ENCODE measurements at regions not wholly inside any gene's neighbourhood (a gene's known extent, or its start where the extent isn't known, plus 50 kb on each side); places are given as distances from the start of the nearest gene placed in this dataset.

- TF ChIP-seq CTCF (IDR thresholded peaks at IDR 0.05): no peak
- no peak for TF ChIP-seq POLR2A (IDR thresholded peaks at IDR 0.05)
Observed at GRCh38 chr1:221795380-221795779, 53.5 kb upstream of the DUSP10 start.

Measured in uterus (tissue), 2 donors.